OCI-LY1 (cell line): ENCODE measurements at regions not wholly inside any gene's neighbourhood (a gene's known extent, or its start where the extent isn't known, plus 50 kb on each side); places are given as distances from the start of the nearest gene placed in this dataset.
"Not testable (repeated sequence)": the region's sequence is repeated elsewhere in the genome, so short reads cannot be mapped to it uniquely, and the experiment has no call there.

Experiments
- CTCF ChIP-seq: fragments of 200-600 bp; sonication (generic), shearing (Covaris generic); IDR thresholded peaks from 2 replicates; pipeline ENCODE4 v1.5.1; 2017; ENCODE audit warnings: mild to moderate bottlenecking, antibody characterized with exemption, low read length, moderate library complexity, mixed read lengths
- EZH2 ChIP-seq: fragments of 200-600 bp; sonication (generic), shearing (Covaris generic); IDR thresholded peaks from 2 replicates; pipeline ENCODE4 v1.8.0; 2017; ENCODE audit warnings: borderline replicate concordance, mixed run types, mild to moderate bottlenecking, antibody characterized with exemption, low read length, moderate library complexity, mixed read lengths

GRCh38 chr2:91764581-91765002 is 3073.1 kb downstream of the RPIA start:
- TF ChIP-seq CTCF, EZH2: not testable (repeated sequence)
